Activated T-cell treated with anti-CD3 and anti-CD28 coated beads, Interleukin-2, amount 50 U/mL, for 72 hours (primary cell): ENCODE measurements at regions not wholly inside any gene's neighbourhood (a gene's known extent, or its start where the extent isn't known, plus 50 kb on each side); places are given as distances from the start of the nearest gene placed in this dataset.
A peak's percentile ranks its signal among the peaks of the same experiment; 100 is the strongest.

Source experiments
- ATAC-seq, 2 donors: fragments of 150-1000 bp; cut with Tn5 transposase; replicated peaks in 1 of 2; 2 replicates each; pipeline ENCODE4 v1.10.0; 2021; ENCODE audit warnings: moderate library complexity in 2 of 2, mild to moderate bottlenecking in 1 of 2
- DNase-seq, 2 donors: peaks; one replicate each; pipeline ENCODE4 v3.0.0; 2021 to 2022; ENCODE audit warnings: mixed read lengths in 1 of 2
- H3K27ac Mint-ChIP-seq: one replicate; pipeline ENCODE4 v1.8.0; 2022; ENCODE audit warnings: mild to moderate bottlenecking, moderate library complexity, mixed read lengths
- H3K27me3 Mint-ChIP-seq: one replicate; pipeline ENCODE4 v1.8.0; 2022; ENCODE audit warnings: low read depth, mixed read lengths
- H3K36me3 Mint-ChIP-seq, 2 donors: one replicate each; pipeline ENCODE4 v1.8.0; 2022; ENCODE audit warnings: mixed read lengths in 2 of 2, mild to moderate bottlenecking in 1 of 2; ENCODE audit not compliant: insufficient read depth in 2 of 2
- H3K4me1 Mint-ChIP-seq: one replicate; pipeline ENCODE4 v1.8.0; 2022; ENCODE audit warnings: low read depth, mixed read lengths
- H3K4me3 Mint-ChIP-seq, 2 donors: one replicate each; pipeline ENCODE4 v1.8.0; 2022; ENCODE audit warnings: mild to moderate bottlenecking in 2 of 2, mixed read lengths in 2 of 2, moderate library complexity in 2 of 2
- H3K9me3 Mint-ChIP-seq, 2 donors: one replicate each; pipeline ENCODE4 v1.8.0; 2022; ENCODE audit warnings: mixed read lengths in 2 of 2

DNA sequence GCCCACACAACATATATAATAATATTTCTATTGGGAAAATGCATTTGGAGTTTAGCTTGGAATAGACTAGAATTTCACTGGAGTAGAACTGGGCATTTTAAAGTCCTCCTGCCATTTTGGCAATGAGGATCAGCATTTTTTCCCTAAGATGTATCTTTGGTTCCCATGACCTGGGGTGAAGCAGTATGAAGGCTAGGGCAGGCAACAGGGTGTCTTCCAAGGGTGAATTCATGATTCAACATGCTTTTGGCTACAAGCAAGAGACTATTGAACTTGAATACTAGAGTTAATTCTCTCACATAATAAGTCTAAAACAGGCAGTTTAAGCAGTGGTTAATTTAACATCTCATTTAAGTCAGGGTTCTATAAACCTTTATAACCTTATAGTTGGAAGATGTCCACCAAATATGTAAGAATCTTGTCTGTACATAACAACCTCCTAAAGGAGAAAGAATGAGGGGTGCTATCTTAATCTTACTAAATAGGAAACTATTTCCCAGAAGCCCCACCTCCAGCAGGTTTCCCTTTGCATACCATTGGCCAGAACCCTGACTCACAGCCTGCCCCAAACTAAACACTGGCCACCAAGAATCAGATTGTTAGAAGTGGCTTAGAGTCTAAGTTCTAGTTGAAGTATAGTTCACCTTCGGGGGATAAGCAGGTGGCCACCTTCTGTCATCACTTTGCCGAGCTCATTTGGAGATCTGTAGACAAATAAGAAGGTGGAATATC lies 96.0 kb upstream of the PRPS1L1 start:
- H3K27ac Mint-ChIP-seq = no peak overlapping the region
- DNase-seq (no peak), ATAC-seq (no peak)
- no peaks in the 10 kb centered on the region for H3K9me3 Mint-ChIP-seq
- no peaks in the 10 kb centered on the region for H3K36me3 Mint-ChIP-seq
- no peak overlapping the region for H3K4me3 Mint-ChIP-seq
- H3K4me1 Mint-ChIP-seq = no peaks in the 10 kb centered on the region
- peaks cover 8% of the 10 kb centered on the region for H3K27me3 Mint-ChIP-seq

DNA sequence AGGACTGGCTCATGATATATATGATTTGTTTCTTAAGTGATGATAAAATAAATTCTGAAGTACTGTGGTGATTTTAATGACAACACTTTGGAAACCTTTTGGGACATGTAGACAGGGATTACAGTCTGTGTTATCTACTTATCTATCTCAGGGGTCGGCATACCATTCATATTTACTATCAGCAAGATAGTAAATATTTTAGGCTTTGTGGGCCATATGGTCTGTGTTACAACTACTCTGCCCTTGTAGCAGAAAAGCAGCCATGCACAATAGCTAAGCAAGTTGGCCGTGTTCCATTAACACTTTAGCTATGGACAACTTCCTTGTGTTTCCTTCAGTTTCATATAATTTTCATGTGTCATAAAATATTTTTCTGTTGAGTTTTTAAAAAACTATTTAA lies 97.8 kb upstream of the PRPS1L1 start:
- Mint-ChIP-seq H3K9me3 (no peaks in the 10 kb centered on the region), H3K4me1 (no peaks in the 10 kb centered on the region), H3K27me3 (peaks cover 11% of the 10 kb centered on the region), H3K4me3 (no peak overlapping the region), H3K36me3 (no peaks in the 10 kb centered on the region), H3K27ac (no peak overlapping the region)
- no peak for ATAC-seq
- DNase-seq = no peak

DNA sequence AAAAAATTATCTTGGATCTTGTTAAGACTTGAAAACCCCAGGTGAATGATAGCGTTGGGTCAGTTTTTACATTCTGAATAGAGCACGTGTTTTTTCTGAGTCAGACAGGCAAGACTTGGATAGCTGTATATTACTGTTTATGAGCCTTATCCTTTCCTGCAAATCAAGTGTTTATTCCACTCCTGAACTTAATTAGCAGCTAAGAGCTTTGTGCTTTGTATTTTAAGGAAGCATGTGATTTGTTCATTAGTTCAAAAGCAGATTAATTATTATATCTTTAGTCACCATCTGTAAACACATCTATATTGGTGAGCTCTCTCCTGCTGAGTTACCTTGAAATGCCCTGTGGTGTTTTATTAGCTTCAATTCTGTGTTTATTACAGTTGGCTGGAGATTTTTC lies 98.6 kb upstream of the PRPS1L1 start:
- no peak for ATAC-seq
- Mint-ChIP-seq H3K36me3 (no peaks in the 10 kb centered on the region), H3K27me3 (peaks cover 11% of the 10 kb centered on the region), H3K4me1 (no peaks in the 10 kb centered on the region), H3K4me3 (no peak overlapping the region), H3K9me3 (no peaks in the 10 kb centered on the region), H3K27ac (no peak overlapping the region)
- DNase-seq = no peak

DNA sequence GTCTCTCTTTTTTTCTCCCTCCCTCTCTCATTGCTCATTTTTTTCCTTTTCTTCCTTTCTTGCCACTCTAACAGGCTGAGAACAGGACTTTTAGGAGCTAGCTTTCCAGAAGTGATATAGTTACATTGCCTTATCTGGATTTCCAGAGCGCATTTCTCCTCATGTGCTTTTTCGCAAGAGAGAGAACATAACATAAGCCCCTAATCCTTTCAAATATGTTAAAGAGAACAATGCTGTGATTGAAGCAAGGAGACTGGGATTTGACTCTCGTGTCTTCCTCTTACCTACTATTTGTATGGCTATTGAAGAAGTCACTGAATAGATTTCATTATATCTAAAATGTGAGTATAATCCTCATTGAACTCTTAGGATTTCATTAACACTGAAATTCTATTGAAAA lies 101.2 kb upstream of the PRPS1L1 start:
- Mint-ChIP-seq H3K9me3 (no peaks in the 10 kb centered on the region), H3K36me3 (no peaks in the 10 kb centered on the region), H3K27ac (no peak overlapping the region), H3K27me3 (peaks cover 11% of the 10 kb centered on the region), H3K4me1 (no peaks in the 10 kb centered on the region), H3K4me3 (no peak overlapping the region)
- ATAC-seq = no peak
- DNase-seq = no peak

DNA sequence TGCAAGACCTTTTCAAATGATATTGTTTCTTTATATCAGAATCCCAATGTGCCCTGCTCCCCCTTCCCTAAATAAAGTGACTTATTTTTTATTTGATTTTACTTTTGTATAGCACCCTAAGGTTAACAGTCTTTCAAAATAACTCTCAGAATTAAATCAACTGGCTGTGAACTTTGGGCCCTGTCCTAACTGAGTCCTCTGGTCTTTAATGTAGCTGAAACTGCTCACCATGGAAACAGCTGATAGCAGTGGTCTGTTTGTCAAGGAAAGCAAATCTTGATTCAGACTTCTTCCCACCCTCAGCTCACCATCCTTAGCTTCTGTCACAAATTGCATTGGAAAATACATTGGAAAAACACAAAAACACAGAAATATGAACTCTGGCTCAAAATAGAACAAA lies 105.2 kb upstream of the PRPS1L1 start:
- DNase-seq = no peak
- H3K36me3 Mint-ChIP-seq = no peaks in the 10 kb centered on the region

DNA sequence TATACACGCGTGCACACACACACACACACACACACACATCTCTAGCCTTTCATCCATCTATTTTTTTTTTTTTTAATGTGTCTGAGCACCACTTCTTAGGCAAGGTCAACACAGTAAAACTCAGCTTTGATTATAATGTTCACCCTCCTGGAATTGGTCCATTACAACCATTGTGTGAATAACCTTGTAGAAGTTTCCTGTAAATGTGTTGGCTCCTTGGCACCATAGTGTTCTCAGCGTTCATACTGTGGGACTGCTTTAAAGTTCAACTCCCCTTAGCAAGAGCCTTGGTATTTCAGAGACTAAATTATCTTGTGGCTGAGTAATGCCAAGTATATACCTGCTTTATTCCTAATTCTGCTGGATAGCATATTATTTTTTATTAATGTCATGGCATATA lies 106.3 kb upstream of the PRPS1L1 start:
- Mint-ChIP-seq H3K9me3 (no peaks in the 10 kb centered on the region), H3K27me3 (peaks cover 1% of the 10 kb centered on the region), H3K27ac (no peak overlapping the region), H3K4me1 (no peaks in the 10 kb centered on the region), H3K4me3 (no peak overlapping the region), H3K36me3 (no peaks in the 10 kb centered on the region)
- ATAC-seq = no peak
- DNase-seq = no peak

More for the DNA sequence above, 105.2 kb upstream of the PRPS1L1 start:
- peaks cover 11% of the 10 kb centered on the region for H3K27me3 Mint-ChIP-seq
- H3K27ac Mint-ChIP-seq = no peak overlapping the region
- H3K9me3 Mint-ChIP-seq = no peaks in the 10 kb centered on the region
- no peaks in the 10 kb centered on the region for H3K4me1 Mint-ChIP-seq
- ATAC-seq = no peak
- H3K4me3 Mint-ChIP-seq = no peak overlapping the region

DNA sequence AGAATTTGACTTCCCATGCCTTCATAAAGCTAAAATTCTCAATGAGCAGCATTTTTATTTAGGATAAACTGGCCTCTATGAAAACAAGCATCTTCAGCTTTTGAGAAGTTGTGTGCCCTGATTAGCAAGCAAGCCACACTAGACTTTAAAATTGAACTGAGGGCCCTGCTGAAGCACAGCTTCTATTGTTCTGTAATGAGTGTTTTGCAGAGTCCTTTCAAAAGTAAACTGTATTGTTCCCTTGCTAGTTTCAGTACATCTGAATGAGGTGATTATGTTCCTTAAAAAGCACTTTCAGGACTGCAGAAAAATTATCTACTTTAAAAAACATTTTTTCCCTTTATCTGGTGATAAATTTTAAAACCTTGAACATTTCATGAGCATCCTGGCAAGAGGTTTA lies 113.3 kb upstream of the PRPS1L1 start:
- ATAC-seq (no peak), DNase-seq (no peak)
- H3K9me3 Mint-ChIP-seq = no peaks in the 10 kb centered on the region
- H3K27me3 Mint-ChIP-seq = peaks cover 7% of the 10 kb centered on the region
- no peaks in the 10 kb centered on the region for H3K4me1 Mint-ChIP-seq
- H3K36me3 Mint-ChIP-seq = no peaks in the 10 kb centered on the region
- no peak overlapping the region for H3K27ac Mint-ChIP-seq
- H3K4me3 Mint-ChIP-seq = no peak overlapping the region

DNA sequence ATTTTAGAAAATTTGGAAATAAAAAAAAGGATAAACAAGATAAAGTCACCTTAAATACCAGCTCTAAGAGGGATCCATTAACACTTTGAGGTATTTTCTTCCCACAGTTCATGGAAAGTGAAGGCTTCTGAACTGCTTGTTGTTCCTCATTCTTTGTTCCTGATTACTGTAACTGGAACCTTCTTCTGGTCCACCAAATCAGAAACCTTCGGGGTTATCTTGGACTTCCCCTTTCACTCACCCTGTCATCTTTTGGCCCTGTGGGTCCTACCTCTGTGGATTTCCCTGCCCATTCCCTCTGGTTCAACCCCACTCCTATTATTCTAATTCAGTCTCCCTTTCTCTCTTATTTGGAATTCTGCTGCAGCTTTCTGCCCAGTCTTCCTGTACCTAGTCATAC lies 116.5 kb upstream of the PRPS1L1 start:
- DNase-seq (no peak), ATAC-seq (no peak)
- H3K9me3 Mint-ChIP-seq = no peaks in the 10 kb centered on the region
- no peak overlapping the region for H3K27ac Mint-ChIP-seq
- no peak overlapping the region for H3K4me3 Mint-ChIP-seq
- no peaks in the 10 kb centered on the region for H3K36me3 Mint-ChIP-seq
- H3K4me1 Mint-ChIP-seq = no peaks in the 10 kb centered on the region
- peaks cover 7% of the 10 kb centered on the region for H3K27me3 Mint-ChIP-seq

DNA sequence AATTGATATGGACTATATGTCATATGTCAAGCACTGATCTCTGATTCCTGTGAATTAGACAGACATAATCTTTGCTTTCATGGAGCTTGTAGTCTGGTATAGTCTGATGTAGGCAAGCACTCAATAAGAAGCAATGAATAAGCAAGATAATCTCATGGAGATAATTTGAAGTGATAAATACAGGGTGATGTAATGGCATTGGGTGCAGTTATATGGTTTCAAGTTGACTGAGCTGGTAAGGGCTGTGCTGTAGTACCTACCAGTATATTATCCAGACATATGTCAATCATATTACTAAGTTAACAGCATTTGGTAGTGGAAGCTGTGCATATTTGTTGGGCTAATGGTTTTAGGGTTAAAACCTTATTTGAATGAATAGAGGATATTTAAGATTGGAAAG lies 117.5 kb upstream of the PRPS1L1 start:
- peak in 1 of 2 donors; percentile 27 for ATAC-seq
- Mint-ChIP-seq H3K27me3 (peaks cover 7% of the 10 kb centered on the region), H3K36me3 (no peaks in the 10 kb centered on the region), H3K4me1 (no peaks in the 10 kb centered on the region), H3K27ac (no peak overlapping the region), H3K9me3 (no peaks in the 10 kb centered on the region), H3K4me3 (no peak overlapping the region)
- DNase-seq = no peak

DNA sequence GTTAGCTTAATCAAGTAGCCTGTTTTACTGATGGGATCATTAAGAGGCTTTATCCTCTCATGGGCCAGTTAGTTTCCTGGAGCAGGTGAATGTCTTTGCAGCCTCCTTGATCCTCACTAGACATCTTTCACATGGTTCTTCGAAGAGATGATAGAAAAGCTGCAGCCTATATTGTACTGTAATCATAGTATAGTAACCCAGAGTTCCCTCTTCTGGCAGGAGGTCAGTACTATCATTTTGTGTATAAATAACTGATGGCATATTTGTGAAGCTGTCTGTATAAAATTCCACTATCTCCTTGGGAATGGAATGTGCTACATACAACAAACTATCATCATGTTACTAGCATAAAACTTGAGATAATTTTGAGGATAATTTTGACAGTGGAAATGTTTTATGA lies 123.8 kb upstream of the PRPS1L1 start:
- Mint-ChIP-seq H3K9me3 (no peaks in the 10 kb centered on the region), H3K27me3 (peaks cover 17% of the 10 kb centered on the region), H3K4me1 (no peaks in the 10 kb centered on the region), H3K27ac (no peak overlapping the region), H3K4me3 (no peak overlapping the region), H3K36me3 (no peaks in the 10 kb centered on the region)
- DNase-seq = no peak
- ATAC-seq = no peak

DNA sequence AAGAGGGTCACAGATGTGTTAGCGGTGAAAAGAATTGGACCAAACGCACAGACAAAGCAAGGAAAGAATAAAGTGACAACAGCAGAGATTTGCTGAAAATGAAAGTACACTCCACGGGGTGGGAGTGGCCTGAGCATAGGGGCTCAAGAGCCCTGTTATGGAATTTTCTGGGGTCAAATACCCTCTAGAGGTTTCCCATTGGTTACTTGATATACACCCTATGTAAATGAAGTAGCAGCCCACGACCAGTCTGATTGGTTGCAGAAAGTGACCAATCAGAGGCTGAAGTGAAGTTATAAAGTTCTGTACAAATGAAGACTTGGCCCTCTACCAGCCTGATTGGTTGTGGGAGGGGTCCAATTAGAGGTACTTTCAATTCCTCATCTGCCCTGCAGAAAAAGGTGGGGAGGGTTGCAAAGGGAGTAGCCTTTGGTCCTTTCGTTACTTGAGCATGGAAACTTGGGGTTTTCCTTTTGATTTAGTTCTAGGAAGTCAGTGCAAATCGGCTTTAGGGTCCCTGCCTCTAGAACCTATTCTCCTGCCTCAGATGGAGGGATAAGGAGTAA lies 125.6 kb upstream of the PRPS1L1 start:
- ATAC-seq (no peak), DNase-seq (no peak)
- peaks cover 0 to 1% of the 10 kb centered on the region in 2 donors for H3K9me3 Mint-ChIP-seq
- H3K36me3 Mint-ChIP-seq = no peaks in the 10 kb centered on the region
- H3K4me3 Mint-ChIP-seq = no peak overlapping the region
- no peak overlapping the region for H3K27ac Mint-ChIP-seq
- H3K27me3 Mint-ChIP-seq = peaks cover 17% of the 10 kb centered on the region
- H3K4me1 Mint-ChIP-seq = no peaks in the 10 kb centered on the region

DNA sequence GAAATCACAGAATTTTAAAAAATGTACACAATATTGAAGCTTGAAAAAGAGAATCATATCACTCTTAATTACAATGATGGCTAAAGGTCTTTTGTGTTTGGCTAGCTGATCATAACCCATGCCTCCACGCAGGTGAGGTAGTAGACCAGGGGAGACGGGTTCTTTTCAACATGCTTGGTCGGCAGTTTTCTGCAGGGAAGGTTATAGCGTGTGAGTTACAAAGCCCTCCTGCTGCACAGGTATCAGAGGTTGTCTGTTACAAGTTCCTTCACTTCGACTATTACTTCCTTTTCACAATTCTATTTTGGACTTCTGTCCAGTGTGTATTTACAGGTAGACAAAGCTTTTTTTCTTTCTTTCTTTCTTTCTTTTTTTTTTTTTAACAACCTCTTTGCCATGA lies 127.1 kb upstream of the PRPS1L1 start:
- peaks cover 17% of the 10 kb centered on the region for H3K27me3 Mint-ChIP-seq
- ATAC-seq = no peak
- no peaks in the 10 kb centered on the region for H3K36me3 Mint-ChIP-seq
- H3K27ac Mint-ChIP-seq = no peak overlapping the region
- no peaks in the 10 kb centered on the region for H3K4me1 Mint-ChIP-seq
- peaks cover 0 to 1% of the 10 kb centered on the region in 2 donors for H3K9me3 Mint-ChIP-seq
- DNase-seq = no peak
- H3K4me3 Mint-ChIP-seq = no peak overlapping the region

DNA sequence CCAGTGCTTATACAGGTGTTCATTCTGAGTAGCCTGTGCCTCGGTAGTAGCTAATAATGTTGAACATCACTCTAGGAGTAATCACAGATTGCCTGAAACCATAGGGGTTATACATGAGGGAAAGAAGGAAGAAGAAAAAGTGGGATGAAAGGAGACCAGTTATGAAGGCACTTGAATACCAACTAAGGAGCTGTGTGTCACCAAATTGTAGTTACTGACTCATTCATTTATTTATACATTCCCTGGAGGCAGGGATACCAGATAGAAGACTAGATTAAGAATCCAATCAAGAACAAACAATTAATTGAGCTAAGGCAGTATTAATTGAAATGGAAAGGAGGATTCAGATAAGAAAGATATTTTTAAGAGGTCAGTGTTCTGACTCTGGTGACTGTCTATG lies 129.6 kb upstream of the PRPS1L1 start:
- peaks cover 0 to 1% of the 10 kb centered on the region in 2 donors for H3K9me3 Mint-ChIP-seq
- ATAC-seq (no peak), DNase-seq (no peak)
- no peak overlapping the region for H3K4me3 Mint-ChIP-seq
- no peaks in the 10 kb centered on the region for H3K36me3 Mint-ChIP-seq
- peaks cover 17% of the 10 kb centered on the region for H3K27me3 Mint-ChIP-seq
- H3K4me1 Mint-ChIP-seq = no peaks in the 10 kb centered on the region
- no peak overlapping the region for H3K27ac Mint-ChIP-seq

DNA sequence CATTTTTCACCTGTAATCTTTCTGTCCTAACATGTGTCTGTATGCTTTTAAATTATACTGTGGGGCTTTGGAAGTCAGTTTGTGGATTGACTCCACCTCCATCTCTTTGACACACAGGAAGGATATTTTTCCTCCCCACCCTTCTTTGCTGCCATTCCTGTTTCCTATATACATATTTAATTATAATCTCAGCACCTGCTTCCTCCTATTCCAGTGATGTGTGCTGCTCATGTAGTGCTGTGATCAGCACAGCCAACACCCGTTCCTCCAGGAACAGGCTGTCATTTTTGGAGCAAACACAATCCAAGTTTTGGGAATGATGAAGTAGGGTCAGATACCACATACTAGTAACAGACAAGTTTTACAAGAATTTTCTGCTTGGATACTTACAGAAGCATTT lies 135.0 kb upstream of the PRPS1L1 start:
- ATAC-seq (no peak), DNase-seq (no peak)
- Mint-ChIP-seq H3K9me3 (no peaks in the 10 kb centered on the region), H3K4me3 (no peak overlapping the region), H3K27ac (no peak overlapping the region), H3K36me3 (no peaks in the 10 kb centered on the region), H3K27me3 (no peaks in the 10 kb centered on the region), H3K4me1 (no peaks in the 10 kb centered on the region)
